DND-41 (cell line): ENCODE measurements at regions not wholly inside any gene's neighbourhood (a gene's known extent, or its start where the extent isn't known, plus 50 kb on each side); places are given as distances from the start of the nearest gene placed in this dataset.

Experiments
- ATAC-seq: fragments of 200-7000 bp; cut with Tn5 transposase; 3 replicates; pipeline ENCODE4 v1.9.1; 2021; ENCODE audit warnings: low read depth; ENCODE audit not compliant: insufficient read depth
- DNase-seq: peaks from one replicate; pipeline ENCODE4 v3.0.0-alpha.2; 2020
- H2AFZ ChIP-seq: 2 replicates; pipeline ENCODE4 v1.6.0; 2012; ENCODE audit warnings: low read depth, low read length
- H3K27ac ChIP-seq: 2 replicates; pipeline ENCODE4 v1.5.1; 2012; ENCODE audit warnings: low read length, inconsistent platforms
- H3K27me3 ChIP-seq: fragments of 200-600 bp; sonication (generic); 2 replicates; pipeline ENCODE4 v1.6.0; 2012; ENCODE audit warnings: low read length, mild to moderate bottlenecking, inconsistent platforms; ENCODE audit not compliant: insufficient read depth, poor library complexity
- H3K36me3 ChIP-seq: 2 replicates; pipeline ENCODE4 v1.5.1; 2012; ENCODE audit warnings: low read length, inconsistent platforms; ENCODE audit not compliant: insufficient read depth
- H3K4me1 ChIP-seq: 2 replicates; pipeline ENCODE4 v1.5.1; 2012; ENCODE audit warnings: mild to moderate bottlenecking, low read length; ENCODE audit not compliant: insufficient read depth
- H3K4me2 ChIP-seq: 2 replicates; pipeline ENCODE4 v1.6.0; 2012; ENCODE audit warnings: mild to moderate bottlenecking, moderate library complexity, low read length, inconsistent platforms; ENCODE audit not compliant: insufficient read depth
- H3K4me3 ChIP-seq, 2 experiments: fragments of 200-600 bp in 1 of 2; shearing (Covaris generic) in 1 of 2; 2 replicates each; pipeline ENCODE4 v1.5.1; 2012 to 2016; ENCODE audit warnings: inconsistent platforms in 2 of 2, low read length in 2 of 2, mild to moderate bottlenecking in 2 of 2, low read depth in 1 of 2, moderate library complexity in 1 of 2
- H3K79me2 ChIP-seq: 2 replicates; pipeline ENCODE4 v1.6.0; 2012; ENCODE audit warnings: low read length, inconsistent platforms; ENCODE audit not compliant: insufficient read depth
- H3K9ac ChIP-seq: 2 replicates; pipeline ENCODE4 v1.6.0; 2012; ENCODE audit warnings: low read depth, mild to moderate bottlenecking, inconsistent platforms, low read length, moderate library complexity
- H3K9me3 ChIP-seq: 2 replicates; pipeline ENCODE4 v1.5.1; 2012; ENCODE audit warnings: low read length, moderate library complexity, mild to moderate bottlenecking, inconsistent platforms; ENCODE audit not compliant: insufficient read depth, severe bottlenecking
- H4K20me1 ChIP-seq: 2 replicates; pipeline ENCODE4 v1.6.0; 2012; ENCODE audit warnings: low read length; ENCODE audit not compliant: insufficient read depth
- CTCF ChIP-seq: IDR thresholded peaks from 2 replicates; pipeline ENCODE4 v1.5.1; 2012; ENCODE audit warnings: borderline replicate concordance, low read length, moderate library complexity, mild to moderate bottlenecking; ENCODE audit not compliant: poor library complexity, severe bottlenecking; ENCODE audit errors: extremely low read depth
- EZH2 ChIP-seq: IDR thresholded peaks from 3 replicates; pipeline ENCODE4 v1.6.1; 2012; ENCODE audit warnings: borderline replicate concordance, low read depth, mild to moderate bottlenecking, moderate library complexity, low read length, inconsistent platforms; ENCODE audit not compliant: severe bottlenecking

- ATAC-seq (no peak), DNase-seq (no peak)
- no peaks in the 10 kb centered on the region for H3K9me3 ChIP-seq
- H3K4me3 ChIP-seq, result no peak overlapping the region
- H2AFZ ChIP-seq, result no peak overlapping the region
- H4K20me1 ChIP-seq, result no peaks in the 10 kb centered on the region
- no peak overlapping the region for H3K4me2 ChIP-seq
- no peaks in the 10 kb centered on the region for H3K27me3 ChIP-seq
- no peak overlapping the region for H3K9ac ChIP-seq
- no peaks in the 10 kb centered on the region for H3K79me2 ChIP-seq
- H3K36me3 ChIP-seq, result no peaks in the 10 kb centered on the region
- H3K27ac ChIP-seq, result no peak overlapping the region
- H3K4me1 ChIP-seq, result no peaks in the 10 kb centered on the region
- TF ChIP-seq CTCF (no peak), EZH2 (no peak)
Observed at GRCh38 chr7:81370822-81371221, 399.0 kb downstream of the HGF start.

GRCh38 chr7:81367326-81367931, 402.4 kb downstream of the HGF start:
- H3K4me2 ChIP-seq, result no peak overlapping the region
- no peaks in the 10 kb centered on the region for H3K9me3 ChIP-seq
- ATAC-seq, result no peak

GRCh38 chr7:81366546-81366945, 403.3 kb downstream of the HGF start:
- Histone ChIP-seq H3K4me2 (no peak overlapping the region), H3K36me3 (no peaks in the 10 kb centered on the region), H3K27me3 (no peaks in the 10 kb centered on the region), H4K20me1 (no peaks in the 10 kb centered on the region), H3K9me3 (no peaks in the 10 kb centered on the region), H3K4me1 (no peaks in the 10 kb centered on the region), H3K27ac (no peak overlapping the region), H3K9ac (no peak overlapping the region), H2AFZ (no peak overlapping the region), H3K4me3 (no peak overlapping the region), H3K79me2 (no peaks in the 10 kb centered on the region)
- ATAC-seq (no peak), DNase-seq (no peak)
- TF ChIP-seq CTCF, result no peak

More at GRCh38 chr7:81367326-81367931, 402.4 kb downstream of the HGF start:
- Histone ChIP-seq H3K4me1 (no peaks in the 10 kb centered on the region), H3K27me3 (no peaks in the 10 kb centered on the region), H3K9ac (no peak overlapping the region), H4K20me1 (no peaks in the 10 kb centered on the region), H3K4me3 (no peak overlapping the region), H3K36me3 (no peaks in the 10 kb centered on the region), H2AFZ (no peak overlapping the region), H3K27ac (no peak overlapping the region), H3K79me2 (no peaks in the 10 kb centered on the region)
- DNase-seq, result no peak
- TF ChIP-seq CTCF, result no peak
- no peak for TF ChIP-seq EZH2
